NCI-H1930 (cell line): ENCODE measurements at regions not wholly inside any gene's neighbourhood (a gene's known extent, or its start where the extent isn't known, plus 50 kb on each side); places are given as distances from the start of the nearest gene placed in this dataset.
"Not testable (repeated sequence)": the region's sequence is repeated elsewhere in the genome, so short reads cannot be mapped to it uniquely, and the experiment has no call there.

Source experiments
- DNase-seq, 2 experiments: peaks; one replicate each; lab custom pipeline; 2025; lab: John Stamatoyannopoulos, UW

DNA sequence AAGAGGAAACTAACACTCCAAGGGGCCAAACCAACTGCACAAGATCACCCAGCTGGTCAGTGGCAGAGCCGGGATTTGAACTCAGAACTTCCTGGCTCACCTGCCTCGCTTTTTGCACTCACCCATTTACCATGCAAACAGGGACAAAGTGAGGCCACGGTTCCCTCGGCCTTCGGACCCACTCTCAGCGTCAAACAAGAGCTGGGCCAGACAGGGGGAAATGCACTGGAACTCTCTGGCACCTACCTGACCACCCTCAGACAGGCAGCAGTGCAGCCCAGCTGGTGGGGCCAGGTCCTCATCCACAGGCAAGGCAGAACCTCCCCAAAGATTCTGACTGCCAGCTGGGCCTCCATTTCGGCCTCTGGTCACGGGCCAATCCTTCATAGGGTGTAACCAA lies 93.7 kb upstream of the SRSF6 start:
- no peak for DNase-seq

DNA sequence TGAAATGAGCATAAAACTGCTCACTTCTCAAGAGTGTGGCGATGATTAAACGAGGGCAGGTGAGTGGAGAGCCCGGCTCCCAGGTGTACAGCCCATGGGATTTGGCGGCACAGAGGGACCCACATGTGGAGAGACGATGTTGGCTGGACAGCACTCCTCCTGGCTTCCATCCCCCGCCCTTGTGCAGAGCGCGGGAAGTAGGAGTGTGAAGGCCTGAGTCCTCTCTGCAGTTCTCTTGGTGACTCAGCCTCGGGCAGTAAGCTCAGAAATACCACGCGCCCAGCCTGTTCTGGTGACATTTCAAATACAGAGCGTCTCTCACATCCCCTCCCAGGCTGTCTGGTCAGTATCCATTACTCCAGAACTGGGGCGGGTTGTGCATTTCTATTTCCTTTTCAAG lies 94.2 kb upstream of the SRSF6 start:
- no peak for DNase-seq

DNA sequence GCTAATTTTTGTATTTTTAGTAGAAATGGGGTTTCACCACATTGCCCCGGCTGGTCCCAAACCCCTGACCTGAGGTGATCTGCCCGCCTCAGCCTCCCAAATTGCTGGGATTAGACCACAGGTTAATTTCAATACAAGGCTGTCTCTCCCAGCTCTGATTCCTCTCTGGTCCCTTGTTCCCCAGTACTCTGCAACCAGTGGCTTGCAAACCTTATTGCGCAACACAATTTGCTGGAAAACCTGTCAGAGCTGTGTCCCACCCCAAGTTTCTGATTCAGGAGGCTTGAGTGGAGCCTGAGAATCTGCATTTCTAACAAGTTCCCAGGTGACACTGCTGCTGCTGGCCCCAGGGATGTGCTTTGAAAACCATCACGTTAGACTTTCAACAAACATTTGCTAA lies 96.2 kb upstream of the SRSF6 start:
- no peak for DNase-seq

DNA sequence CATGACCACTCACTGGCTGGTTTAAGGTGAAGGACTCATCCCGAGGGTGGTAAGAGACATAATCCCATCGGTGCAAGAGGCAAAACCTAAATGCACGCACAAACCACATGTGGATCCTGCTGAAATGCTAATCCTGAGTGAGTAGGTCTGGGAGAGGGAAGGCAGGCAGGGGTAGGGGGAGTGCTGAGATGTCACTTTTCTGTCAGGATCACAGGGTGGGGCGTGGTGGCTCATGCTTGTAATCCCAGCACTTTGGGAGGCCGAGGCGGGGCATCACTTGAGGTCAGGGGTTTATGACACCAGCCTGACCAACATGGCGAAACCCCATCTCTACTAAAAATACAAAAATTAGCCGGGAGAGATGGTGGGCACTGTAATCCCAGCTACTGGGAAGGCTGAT lies 97.7 kb upstream of the SRSF6 start:
- DNase-seq = no peak

DNA sequence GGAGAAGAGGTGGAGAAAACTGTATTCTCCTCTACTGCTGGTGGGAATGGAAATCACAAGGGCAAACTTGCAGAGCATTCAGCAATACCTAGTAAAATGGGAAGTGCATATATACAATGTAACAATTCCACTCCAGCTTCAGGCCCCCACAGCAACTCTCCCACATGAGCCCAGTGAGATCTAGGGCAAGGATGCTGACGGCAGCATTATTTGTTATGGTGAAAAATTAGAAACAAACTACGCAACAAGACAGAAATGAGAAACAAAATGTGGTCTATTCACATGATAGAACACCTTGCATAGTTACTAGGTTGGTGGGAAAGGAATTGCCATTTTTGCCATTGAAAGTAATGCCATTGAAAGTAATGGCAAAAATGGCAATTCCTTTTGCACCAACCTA lies 98.9 kb upstream of the SRSF6 start:
- DNase-seq = no peak

DNA sequence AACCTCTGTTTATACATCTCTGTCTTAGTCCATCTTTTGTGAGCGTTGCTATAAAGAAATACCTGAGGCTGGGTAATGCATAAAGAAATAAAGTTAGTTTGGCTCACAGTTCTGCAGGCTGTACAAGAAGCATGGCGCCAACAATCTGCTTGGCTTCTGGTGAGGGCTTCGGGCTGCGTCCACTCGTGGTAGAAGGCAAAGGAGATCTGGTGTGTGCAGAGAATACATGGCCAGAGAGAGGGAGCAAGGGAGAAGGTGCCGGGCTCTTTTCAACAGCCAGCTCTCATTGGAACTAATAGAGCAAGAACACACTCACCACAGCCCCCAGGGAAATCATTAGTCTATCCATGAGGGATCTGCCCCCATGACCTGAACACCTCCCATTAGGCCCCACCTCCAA lies 100.3 kb upstream of the SRSF6 start:
- DNase-seq = no peak

DNA sequence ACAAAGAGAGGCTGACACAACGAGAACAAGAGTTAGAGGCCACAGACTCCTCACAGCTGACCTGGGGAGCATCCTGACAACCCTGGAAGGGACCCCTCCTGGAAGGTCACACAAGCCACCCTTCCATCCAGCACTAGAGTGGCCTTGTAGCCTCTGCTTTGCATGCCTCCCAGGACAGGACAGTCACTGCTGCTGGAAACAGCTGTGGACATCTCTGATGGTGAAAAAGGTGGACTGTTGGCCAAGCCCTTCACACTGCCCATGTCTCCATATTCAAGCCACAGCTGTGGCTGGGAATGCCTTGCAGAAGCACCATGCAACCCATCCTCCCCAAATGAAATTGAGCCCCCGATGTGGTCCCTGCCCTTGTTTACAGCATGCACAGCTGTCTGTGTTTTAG lies 102.1 kb upstream of the SRSF6 start:
- no peak for DNase-seq

DNA sequence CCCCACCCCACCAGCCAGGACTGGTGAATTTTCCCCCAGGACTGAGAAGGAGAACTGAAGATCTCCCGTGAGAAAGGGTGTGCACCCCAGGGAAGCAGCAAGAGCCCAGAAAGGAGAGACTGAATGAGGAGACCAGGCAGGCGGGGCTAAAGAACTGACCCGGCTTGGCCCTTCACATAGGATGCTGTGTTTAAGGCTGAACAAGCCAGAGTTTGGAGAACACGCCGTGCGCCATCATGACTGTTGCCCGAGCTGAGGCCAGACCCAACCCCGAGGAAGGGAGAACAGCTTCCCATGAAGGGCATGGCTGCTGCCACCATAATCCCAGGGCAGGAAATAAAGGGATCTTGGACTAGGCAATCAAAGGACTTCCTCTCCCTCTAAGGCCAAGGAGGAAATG lies 104.7 kb upstream of the SRSF6 start:
- no peak for DNase-seq

DNA sequence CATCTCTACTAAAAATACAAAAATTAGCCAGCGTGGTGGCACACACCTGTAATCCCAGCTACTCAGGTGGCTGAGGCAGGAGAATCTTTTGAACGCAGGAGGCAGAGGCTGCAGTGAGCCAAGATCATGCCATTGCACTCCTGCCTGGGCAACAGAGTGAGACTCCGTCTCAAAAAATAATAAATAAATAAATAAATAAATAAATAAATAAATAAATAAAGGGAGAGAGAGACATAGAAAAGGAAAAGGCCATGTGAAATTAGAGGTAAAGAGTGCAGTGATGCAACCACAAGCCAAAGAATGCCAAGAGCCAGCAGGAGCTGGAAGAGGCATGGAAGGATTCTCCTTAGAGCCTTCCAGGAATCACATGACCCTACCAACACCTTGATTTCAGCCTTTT lies 107.0 kb upstream of the SRSF6 start:
- not testable (repeated sequence) for DNase-seq

DNA sequence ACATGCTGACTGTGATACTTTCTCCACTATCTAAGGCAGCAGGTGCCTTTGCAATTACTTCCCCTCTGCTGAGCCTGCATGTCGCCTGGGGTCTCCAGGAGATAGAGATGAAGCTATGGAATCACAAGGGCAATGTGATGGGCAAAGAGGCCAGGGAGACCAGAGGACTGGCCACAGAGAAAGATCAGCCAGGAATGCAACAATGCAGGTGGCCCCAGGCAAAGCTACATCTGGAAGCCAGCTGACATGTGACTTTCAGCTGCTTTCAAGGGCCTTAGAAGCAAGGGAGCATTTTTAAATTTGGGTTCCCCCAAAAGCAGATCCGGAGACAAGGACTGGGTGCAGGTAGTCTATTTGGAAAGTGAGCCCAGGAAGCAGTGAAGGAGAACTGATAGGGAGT lies 107.9 kb upstream of the SRSF6 start:
- DNase-seq = no peak

DNA sequence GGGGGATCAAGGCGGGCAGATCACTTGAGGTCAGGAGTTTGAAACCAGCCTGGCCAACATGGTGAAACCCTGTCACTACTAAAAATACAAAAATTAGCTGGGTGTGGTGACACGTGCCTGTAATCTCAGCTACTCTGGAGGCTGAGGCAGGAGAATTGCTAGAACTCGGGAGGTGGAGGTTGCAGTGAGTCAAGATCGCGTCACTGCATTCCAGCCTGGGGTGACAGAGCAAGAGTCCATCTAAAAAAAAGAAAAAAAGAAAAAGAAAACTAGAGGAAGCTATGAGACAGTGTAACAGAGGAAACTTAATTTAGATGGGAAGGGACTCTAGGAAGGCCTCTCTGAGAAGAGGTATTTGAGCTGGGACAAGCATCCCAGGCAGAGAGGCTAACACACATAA lies 109.9 kb upstream of the SRSF6 start:
- DNase-seq = not testable (repeated sequence)

DNA sequence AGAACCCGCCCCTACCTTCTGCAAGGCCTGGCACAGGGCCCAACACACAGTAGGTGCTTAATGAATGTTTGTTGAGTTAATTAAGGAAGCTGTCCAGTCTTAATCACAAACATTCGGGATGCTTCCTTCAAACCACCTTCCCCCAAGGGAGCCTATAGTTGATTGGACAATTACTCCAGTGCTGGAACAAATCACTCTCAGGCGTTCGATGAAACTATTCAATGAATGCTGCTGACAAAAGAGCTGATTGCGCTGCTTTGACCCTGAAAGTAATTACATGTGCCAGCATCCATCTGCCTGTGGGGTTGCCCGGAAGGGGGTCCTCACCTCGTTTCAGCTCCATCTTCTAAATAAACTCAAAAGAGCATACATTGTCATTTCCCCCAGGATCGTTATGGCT lies 112.0 kb upstream of the SRSF6 start:
- no peak for DNase-seq

DNA sequence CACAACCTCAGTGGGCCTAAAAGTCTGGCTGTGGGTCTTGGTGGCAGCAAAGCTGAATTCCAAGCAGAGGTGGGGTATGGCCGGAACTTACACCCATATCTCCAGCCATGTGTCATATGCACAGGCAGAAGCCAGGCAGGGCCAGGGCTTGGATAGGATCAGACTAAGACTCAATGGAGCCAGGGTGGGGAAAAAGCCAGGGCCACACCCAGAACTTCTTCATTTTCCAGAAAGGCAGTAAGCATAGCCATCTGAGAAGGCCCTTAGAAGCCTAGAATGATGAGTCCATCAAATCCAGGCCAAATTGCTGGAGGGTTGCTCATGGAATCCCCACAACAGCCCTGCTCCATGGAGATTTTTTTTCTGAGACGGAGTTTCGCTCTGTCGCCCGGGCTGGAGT lies 116.2 kb upstream of the SRSF6 start:
- no peak for DNase-seq

DNA sequence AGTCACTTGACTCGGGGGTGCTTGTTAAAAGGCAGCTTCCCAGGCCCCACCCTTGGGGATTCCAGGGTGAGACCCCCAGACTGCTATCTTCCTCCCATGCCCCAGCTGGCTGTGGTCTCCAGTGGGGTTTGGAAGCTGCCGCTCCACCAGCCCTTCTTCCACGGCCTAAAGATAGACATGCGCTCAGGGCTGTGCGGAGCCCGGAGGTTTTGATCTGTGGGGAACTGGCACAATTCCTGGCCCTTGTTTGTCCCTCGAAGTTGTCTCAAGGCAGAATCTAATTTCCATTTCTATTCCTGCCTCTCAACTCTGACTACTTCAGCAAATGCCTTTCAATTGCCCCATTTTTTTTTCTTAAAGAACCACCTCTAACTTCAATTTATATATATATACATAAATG lies 120.7 kb upstream of the SRSF6 start:
- no peak for DNase-seq

DNA sequence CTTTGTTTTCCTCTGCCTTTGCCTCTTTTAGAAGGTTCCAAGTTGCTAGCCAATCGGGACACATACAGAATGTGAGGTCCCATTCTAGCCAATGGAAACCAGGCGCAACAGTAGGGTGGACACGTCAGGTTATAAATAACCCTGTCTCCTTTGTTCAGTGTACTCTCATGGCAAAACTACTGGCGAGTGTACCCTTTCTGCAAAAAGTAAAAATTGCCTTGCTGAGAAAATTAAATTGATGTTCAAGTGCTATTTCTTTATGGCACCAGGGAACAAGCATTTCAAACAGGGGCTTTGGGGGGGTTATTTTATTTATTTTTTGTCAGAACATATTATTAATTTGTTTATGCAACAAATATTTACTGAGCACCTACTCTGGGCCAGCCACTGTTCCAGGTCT lies 123.6 kb upstream of the SRSF6 start:
- no peak for DNase-seq

DNA sequence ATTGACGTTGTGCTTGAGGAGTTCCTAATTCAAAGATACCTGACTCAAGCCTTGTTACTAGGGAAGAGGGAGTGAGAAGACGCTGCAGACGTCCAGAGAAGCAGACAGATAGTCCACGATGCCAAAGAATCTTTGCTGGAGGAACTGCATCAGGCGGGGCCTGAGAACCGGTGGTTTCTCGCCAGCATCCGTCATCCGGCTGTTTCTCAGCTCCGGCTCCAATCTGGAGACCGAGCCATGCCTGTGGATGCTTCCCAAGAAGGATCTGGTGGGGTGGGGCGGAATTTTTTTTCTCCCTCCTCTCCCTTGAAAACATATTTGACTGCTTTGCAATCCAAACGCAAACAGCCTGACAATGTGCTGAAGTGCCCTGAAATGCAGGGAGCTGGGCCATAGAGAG lies 125.8 kb upstream of the SRSF6 start:
- no peak for DNase-seq

DNA sequence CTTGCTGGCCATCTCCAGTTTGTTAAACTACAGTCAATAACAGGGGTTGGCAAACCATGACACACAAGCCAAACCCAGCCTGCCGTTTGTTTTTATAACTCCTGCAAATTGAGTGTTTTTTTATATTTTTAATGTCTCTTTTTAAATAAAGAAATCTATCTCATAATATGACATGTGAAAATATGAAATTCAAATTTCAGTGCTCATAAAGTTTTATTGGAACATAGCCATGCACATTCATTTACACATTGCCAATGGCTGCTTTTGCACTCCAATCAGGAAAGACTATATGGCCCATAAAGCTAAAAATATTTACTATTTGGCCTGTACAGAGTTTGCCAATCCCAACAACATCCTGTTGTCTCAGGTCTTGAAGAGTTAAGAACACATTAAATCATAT lies 129.0 kb upstream of the SRSF6 start:
- no peak for DNase-seq

DNA sequence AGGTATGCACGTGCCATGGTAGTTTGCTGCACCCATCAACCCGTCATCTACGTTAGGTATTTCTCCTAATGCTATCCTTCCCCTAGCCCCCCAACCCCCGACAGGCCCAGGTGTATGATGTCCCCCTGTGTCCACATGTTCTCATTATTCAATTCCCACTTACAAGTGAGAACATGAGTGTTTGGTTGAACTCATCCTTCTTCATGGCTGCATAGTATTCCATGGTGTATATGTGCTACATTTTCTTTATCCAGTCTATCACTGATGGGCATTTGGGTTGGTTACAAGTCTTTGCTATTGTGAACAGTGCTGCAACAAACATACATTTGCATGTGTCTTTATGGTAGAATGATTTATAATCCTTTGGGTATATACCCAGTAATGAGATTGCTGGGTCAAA lies 130.5 kb upstream of the SRSF6 start:
- not testable (repeated sequence) for DNase-seq

DNA sequence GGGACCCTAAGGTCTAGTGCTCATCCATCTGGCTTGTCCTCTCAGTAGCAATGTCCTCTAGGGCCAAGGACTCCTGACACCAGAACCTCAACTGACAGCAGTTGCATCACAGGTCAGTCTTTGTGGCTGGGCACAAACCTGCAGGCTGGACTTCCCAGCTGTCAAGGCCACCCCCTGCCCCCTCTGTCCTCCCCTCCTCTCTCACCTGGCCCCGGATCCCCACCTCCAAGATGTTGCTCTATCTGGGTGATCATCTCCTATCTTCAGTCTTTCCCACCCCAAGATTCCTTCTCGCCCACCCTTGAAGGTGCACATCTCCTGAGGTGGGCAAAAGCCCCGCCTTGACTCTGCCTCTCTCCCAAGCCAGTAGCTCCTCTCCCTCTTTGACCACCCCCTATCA lies 131.8 kb upstream of the SRSF6 start:
- DNase-seq = no peak

DNA sequence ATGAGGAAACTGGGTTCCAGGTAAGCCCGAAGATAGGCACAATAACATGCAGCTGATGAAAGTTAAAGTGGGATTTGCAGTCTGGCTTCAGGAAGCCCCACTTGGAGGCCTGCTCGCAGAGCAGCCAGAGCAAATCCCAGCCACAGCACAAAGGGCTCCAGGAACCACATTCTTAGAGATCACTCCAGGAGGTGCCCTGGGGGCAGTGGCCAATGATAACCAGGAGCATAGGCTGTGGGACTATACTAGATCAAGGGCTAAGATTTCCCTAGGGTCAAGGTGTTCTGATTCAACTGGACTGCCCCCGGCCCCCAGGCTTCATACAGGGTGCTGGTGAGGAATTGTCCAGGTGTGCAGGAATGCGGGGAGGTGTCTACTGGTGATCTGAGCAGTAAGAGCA lies 133.9 kb upstream of the PTPRT start:
- DNase-seq = no peak

DNA sequence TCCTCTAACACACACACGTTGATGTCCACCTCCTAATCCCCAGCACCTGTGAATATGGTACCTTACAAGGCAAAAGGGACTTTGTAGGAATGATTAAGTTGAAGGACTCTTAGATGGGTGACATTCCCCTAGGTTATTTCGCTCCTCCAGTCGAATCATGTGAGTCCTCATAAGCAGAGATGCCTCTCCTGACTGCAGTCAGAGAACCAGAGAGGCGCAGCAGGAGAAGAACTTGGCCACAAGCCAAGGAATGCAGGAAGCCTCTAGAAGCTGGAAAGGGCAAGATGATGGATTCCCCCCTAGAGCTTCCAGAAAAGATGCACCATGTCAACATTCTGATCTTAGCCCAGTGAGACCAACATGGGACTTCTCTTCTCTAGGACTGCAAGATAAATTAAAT lies 133.1 kb upstream of the PTPRT start:
- no peak for DNase-seq

DNA sequence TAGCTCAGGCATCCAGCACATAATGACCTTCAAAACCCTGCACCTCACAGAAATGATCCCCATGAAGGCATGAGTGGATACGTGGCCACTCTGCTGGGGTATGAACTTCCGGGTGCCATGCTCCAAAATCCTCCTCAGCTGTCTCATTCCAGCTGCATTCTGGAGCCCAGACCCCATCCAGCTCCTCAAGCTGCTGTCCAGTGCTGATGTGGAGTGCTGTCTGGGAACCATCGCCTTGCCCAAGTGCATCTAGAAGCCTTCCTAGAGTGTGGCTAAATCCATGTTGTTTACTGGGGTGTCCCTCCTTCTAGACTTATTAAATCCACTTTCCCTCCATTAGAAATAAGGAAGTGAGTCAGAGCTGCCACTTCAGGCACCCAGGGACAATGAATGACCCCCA lies 130.8 kb upstream of the PTPRT start:
- no peak for DNase-seq

DNA sequence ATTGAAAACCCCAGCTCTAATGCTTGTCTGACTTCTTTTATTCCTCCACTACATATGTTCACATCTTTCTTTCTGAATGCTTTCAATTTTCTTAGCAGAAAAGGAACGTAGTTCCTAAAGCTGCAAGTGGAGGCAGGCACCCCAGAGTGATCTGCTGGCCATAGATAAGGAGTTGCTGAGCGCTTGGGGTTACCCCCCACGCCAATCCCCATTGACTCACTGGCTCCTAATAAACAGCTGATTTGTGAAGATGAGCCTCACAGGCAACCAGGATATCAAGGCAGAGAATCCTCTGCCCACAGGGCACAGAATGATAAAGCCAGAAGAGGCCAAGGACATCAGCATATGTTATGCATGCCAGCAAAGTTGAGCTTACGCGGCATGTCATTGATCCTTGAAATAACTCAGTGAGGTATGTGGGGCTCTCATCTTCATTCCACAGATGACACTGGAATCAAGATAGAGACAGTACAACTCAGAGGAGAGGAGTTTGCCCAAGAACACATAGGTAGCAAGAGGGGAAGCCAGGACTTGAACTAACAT lies 129.1 kb upstream of the PTPRT start:
- no peak for DNase-seq

DNA sequence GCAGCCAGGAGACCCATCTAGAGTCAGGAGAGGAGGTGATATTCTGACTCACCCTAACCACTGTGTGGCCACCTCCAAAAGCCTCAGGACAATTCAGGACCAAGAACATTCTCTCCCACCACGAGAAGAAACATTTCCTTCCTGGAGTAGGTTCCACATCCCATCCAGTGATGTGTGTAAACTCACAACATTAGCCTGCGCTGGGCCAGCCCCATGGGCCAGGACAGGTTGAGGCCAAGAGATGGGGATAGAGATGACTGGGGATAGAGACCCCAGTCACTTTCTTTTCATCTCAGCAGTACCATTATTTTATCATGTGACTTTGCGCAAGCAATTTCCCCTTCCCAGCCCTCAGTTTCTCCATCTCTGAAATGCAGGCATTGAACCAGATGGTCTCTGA lies 126.6 kb upstream of the PTPRT start:
- no peak for DNase-seq

DNA sequence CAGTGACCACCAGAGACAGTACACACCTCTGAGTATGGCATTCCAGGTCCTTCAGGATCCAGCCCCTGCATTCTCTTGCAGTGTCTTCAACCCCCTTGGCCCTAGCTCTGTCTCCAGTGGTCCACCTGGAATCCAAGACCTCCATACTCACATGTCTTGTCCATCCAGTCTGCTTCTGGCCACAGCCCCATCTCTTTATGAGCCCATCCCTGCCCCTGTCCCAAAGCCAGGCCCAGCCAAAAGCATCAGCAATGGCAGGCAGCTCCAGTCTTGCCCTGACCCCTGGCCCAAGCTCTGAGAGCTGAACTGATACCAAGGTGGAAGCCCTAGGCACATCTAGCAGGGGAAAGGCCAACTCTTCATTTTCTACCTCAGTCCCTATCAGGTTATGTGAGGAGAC lies 119.6 kb upstream of the PTPRT start:
- DNase-seq = no peak
